RWPE2 (cell line): ENCODE measurements at regions not wholly inside any gene's neighbourhood (a gene's known extent, or its start where the extent isn't known, plus 50 kb on each side); places are given as distances from the start of the nearest gene placed in this dataset.

Source experiments
- ATAC-seq: fragments of 200-7000 bp; cut with Tn5 transposase; 3 replicates; pipeline ENCODE4 v1.9.1; 2021; ENCODE audit warnings: low read depth
- DNase-seq: peaks from one replicate; pipeline ENCODE4 v3.0.0-alpha.2; 2020; ENCODE audit warnings: low spot score
- H3K27ac ChIP-seq: fragments of 450-650 bp; 2 replicates; pipeline ENCODE4 v1.5.1; 2017; ENCODE audit warnings: mild to moderate bottlenecking; ENCODE audit not compliant: poor library complexity, severe bottlenecking
- H3K27me3 ChIP-seq: fragments of 250-450 bp; sonication (Bioruptor Pico); 2 replicates; pipeline ENCODE4 v1.5.1; 2021; ENCODE audit warnings: mild to moderate bottlenecking, moderate library complexity; ENCODE audit not compliant: insufficient read depth, poor library complexity, severe bottlenecking
- H3K36me3 ChIP-seq: fragments of 250-450 bp; sonication (Bioruptor Pico); 2 replicates; pipeline ENCODE4 v1.5.1; 2020; ENCODE audit warnings: low read depth, mild to moderate bottlenecking, moderate library complexity
- H3K4me1 ChIP-seq: fragments of 250-450 bp; sonication (Bioruptor Pico); 2 replicates; pipeline ENCODE4 v1.5.1; 2021; ENCODE audit warnings: mild to moderate bottlenecking, moderate library complexity; ENCODE audit not compliant: insufficient read depth, poor library complexity, severe bottlenecking
- H3K4me3 ChIP-seq: fragments of 250-450 bp; sonication (Bioruptor Pico); 2 replicates; pipeline ENCODE4 v1.5.1; 2021; ENCODE audit warnings: mild to moderate bottlenecking, moderate library complexity; ENCODE audit not compliant: severe bottlenecking
- H3K9me3 ChIP-seq: fragments of 250-450 bp; sonication (Bioruptor Pico); 2 replicates; pipeline ENCODE4 v1.5.1; 2021; ENCODE audit warnings: mild to moderate bottlenecking, moderate library complexity; ENCODE audit not compliant: severe bottlenecking
- CTCF ChIP-seq: fragments of 450-650 bp; IDR thresholded peaks from one replicate; pipeline ENCODE4 v1.5.1; 2017; ENCODE audit warnings: mild to moderate bottlenecking, moderate library complexity; ENCODE audit not compliant: poor library complexity, severe bottlenecking

GRCh38 chr4:28926156-28926555 is 1794.0 kb upstream of the PCDH7 start:
- Histone ChIP-seq H3K27ac (no peak overlapping the region), H3K36me3 (no peaks in the 10 kb centered on the region), H3K4me1 (no peaks in the 10 kb centered on the region), H3K27me3 (no peaks in the 10 kb centered on the region), H3K9me3 (no peaks in the 10 kb centered on the region), H3K4me3 (no peak overlapping the region)
- DNase-seq (no peak), ATAC-seq (no peak)
- no peak for TF ChIP-seq CTCF

- no peak for ATAC-seq
- H3K36me3 ChIP-seq: no peaks in the 10 kb centered on the region
- no peak overlapping the region for H3K4me3 ChIP-seq
- no peak for DNase-seq
- H3K9me3 ChIP-seq: no peaks in the 10 kb centered on the region
- H3K4me1 ChIP-seq: no peaks in the 10 kb centered on the region
- TF ChIP-seq CTCF: no peak
- no peak overlapping the region for H3K27ac ChIP-seq
- H3K27me3 ChIP-seq: no peaks in the 10 kb centered on the region
Observed at GRCh38 chr4:28942631-28943030, 1777.5 kb upstream of the PCDH7 start.

GRCh38 chr4:28947374-28947773 is 1772.8 kb upstream of the PCDH7 start:
- no peak overlapping the region for H3K4me3 ChIP-seq
- H3K36me3 ChIP-seq: no peaks in the 10 kb centered on the region
- H3K9me3 ChIP-seq: peaks cover 6% of the 10 kb centered on the region
- ATAC-seq (no peak), DNase-seq (no peak)
- H3K4me1 ChIP-seq: no peaks in the 10 kb centered on the region
- no peak overlapping the region for H3K27ac ChIP-seq
- no peak for TF ChIP-seq CTCF
- no peaks in the 10 kb centered on the region for H3K27me3 ChIP-seq

GRCh38 chr4:28948501-28948900 is 1771.7 kb upstream of the PCDH7 start:
- Histone ChIP-seq H3K4me3 (no peak overlapping the region), H3K36me3 (no peaks in the 10 kb centered on the region), H3K9me3 (peaks cover 6% of the 10 kb centered on the region), H3K4me1 (no peaks in the 10 kb centered on the region), H3K27ac (no peak overlapping the region), H3K27me3 (no peaks in the 10 kb centered on the region)
- no peak for TF ChIP-seq CTCF
- no peak for ATAC-seq
- no peak for DNase-seq

GRCh38 chr4:28966982-28967381 is 1753.2 kb upstream of the PCDH7 start:
- no peak overlapping the region for H3K27ac ChIP-seq
- H3K36me3 ChIP-seq: no peaks in the 10 kb centered on the region
- no peak overlapping the region for H3K4me3 ChIP-seq
- H3K4me1 ChIP-seq: peaks cover 5% of the 10 kb centered on the region
- TF ChIP-seq CTCF: no peak
- no peaks in the 10 kb centered on the region for H3K9me3 ChIP-seq
- DNase-seq (no peak), ATAC-seq (peak; percentile 85)
- H3K27me3 ChIP-seq: no peaks in the 10 kb centered on the region
